ENCODE measurements at regions not wholly inside any gene's neighbourhood (a gene's known extent, or its start where the extent isn't known, plus 50 kb on each side); places are given as distances from the start of the nearest gene placed in this dataset.

DNA sequence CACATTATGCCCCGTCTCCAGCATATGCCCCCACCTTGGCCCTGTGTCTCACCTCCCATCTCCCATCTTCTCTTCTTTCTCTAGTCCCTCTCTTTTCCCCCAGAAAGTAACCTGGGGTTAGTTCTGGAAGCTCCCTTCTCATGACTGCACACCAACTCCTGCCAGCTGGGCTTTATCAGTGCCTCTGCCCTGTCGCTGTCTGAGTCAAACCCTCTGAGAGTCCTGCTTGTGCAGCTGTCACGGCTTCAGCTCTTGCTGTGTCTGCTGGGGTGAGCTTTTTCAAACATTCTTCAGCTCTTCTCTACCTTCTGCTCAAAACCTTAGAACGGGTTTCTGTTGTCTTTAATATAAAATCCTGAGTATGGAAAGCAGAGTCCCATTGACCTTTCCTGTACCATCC lies 304.5 kb upstream of the B3GAT1 start:
- no peaks in the 10 kb centered on the region for H3K36me3 ChIP-seq
- intact Hi-C loops (cut with DNase I) = no loop called here
- ATAC-seq (no peak), DNase-seq (no peak)
- no peak overlapping the region for H3K27ac ChIP-seq
- TF ChIP-seq CTCF (IDR thresholded peaks at IDR 0.05) = no peak
- H3K4me3 ChIP-seq = no peak overlapping the region
- peaks cover 0 to 5% (median 0%) of the 10 kb centered on the region in 11 donors for H3K9me3 ChIP-seq
- WGBS, 2 donors = 46 to 48% methylated on average over 4 of the region's 4 CpGs
- H3K4me1 ChIP-seq = no peaks in the 10 kb centered on the region
- peaks cover 0 to 73% (median 6%) of the 10 kb centered on the region in 7 donors for H3K27me3 ChIP-seq

- Histone ChIP-seq H3K9me3 (no peaks in the 10 kb centered on the region), H3K27me3 (peaks cover 0 to 67% (median 6%) of the 10 kb centered on the region in 7 donors), H3K27ac (no peak overlapping the region), H3K36me3 (no peaks in the 10 kb centered on the region), H3K4me1 (no peaks in the 10 kb centered on the region), H3K4me3 (no peak overlapping the region)
- ATAC-seq (no peak), DNase-seq (no peak)
- TF ChIP-seq CTCF (IDR thresholded peaks at IDR 0.05) = no peak
- WGBS, 2 donors = 56 to 60% methylated on average over 10 of the region's 10 CpGs
- intact Hi-C loops (cut with DNase I) = no loop called here
These were observed 302.1 kb upstream of the B3GAT1 start for GRCh38 chr11:134714021-134714656.

DNA sequence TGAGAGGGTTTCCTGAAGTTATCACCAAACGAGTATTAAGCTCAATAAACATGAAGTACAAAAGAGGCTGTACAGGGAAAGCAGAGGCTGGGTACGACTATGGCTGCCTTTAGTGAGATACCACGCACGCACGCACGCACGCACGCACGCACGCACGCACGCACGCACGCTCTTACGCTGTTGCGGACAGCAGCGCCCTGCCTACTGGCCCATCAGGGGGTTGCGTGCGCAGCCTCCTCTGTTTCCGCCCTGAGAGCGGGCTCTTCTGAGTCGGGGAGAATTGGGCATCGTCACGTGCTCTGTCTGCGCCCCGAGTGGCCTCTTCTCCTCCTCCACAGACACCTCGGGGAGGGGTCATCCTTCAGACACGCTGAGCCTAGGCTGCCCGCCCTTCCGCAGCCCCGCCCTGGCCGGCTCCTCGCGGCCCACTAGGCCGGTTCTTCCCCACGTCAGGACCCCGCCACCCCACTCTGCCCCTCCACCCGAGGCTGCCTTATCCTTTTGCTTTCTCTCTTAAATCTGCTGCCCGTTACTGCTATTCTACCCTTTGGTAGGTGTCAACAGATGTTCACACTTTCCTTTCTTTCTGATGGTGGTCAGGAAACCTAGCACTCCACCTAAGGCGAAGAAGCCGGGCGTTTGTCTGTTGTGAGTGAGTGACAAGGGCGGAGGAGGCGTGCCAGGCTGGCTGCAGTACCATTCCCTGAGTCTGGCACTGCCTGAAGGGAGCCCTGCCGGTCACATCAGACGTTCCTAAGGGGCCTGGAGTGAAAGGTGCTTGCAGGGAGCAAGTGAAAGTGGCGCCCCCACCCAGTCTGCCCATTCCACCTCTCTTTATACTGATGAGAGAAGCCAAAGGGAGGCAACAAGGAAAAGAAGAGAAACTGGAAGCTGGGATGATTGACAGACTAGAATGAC lies 300.4 kb upstream of the B3GAT1 start:
- intact Hi-C loops (cut with DNase I) = no loop called here
- 81 to 83% methylated on average over 47 of the region's 47 CpGs for WGBS, 2 donors
- TF ChIP-seq CTCF (IDR thresholded peaks at IDR 0.05) = no peak
- ATAC-seq (no peak), DNase-seq (no peak)
- H3K4me3 ChIP-seq = no peak overlapping the region
- H3K36me3 ChIP-seq = no peaks in the 10 kb centered on the region
- H3K27me3 ChIP-seq = peaks cover 0 to 50% (median 6%) of the 10 kb centered on the region in 7 donors
- peaks cover 0 to 6% (median 0%) of the 10 kb centered on the region in 11 donors for H3K9me3 ChIP-seq
- no peak overlapping the region for H3K27ac ChIP-seq
- H3K4me1 ChIP-seq = no peaks in the 10 kb centered on the region

GRCh38 chr11:134711588-134711987 lies 299.5 kb upstream of the B3GAT1 start:
- WGBS, 2 donors = 70 to 74% methylated on average over 8 of the region's 8 CpGs
- TF ChIP-seq CTCF (IDR thresholded peaks at IDR 0.05) = no peak
- Histone ChIP-seq H3K4me3 (no peak overlapping the region), H3K36me3 (no peaks in the 10 kb centered on the region), H3K27ac (no peak overlapping the region), H3K9me3 (peaks cover 0 to 6% (median 0%) of the 10 kb centered on the region in 11 donors), H3K4me1 (no peaks in the 10 kb centered on the region), H3K27me3 (peaks cover 0 to 49% (median 11%) of the 10 kb centered on the region in 7 donors)
- DNase-seq (no peak), ATAC-seq (no peak)
- intact Hi-C loops (cut with DNase I) = no loop called here

Measured in heart right ventricle (tissue), 16 donors.